ENCODE measurements at regions not wholly inside any gene's neighbourhood (a gene's known extent, or its start where the extent isn't known, plus 50 kb on each side); places are given as distances from the start of the nearest gene placed in this dataset.

DNA sequence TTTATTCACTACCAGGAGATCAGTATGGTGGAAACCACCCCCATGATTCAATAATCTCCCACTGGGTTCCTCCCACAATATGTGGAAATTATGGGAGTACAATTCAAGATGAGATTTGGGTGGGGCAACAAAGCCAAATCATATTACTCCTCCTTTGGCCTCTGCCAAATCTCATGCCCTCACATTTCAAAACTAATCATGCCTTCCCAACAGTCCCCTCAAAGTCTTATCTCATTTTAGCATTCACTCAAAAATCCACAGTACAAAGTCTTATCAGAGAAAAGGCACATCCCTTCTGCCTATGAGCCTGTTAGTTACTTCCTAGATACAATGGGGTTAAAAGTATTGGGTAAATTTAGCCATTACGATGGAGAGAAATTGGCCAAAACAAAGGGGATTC lies 989.5 kb upstream of the CNTNAP5 start:
- CTCF ChIA-PET = no interaction called here
- TF ChIP-seq, protein P1, sequence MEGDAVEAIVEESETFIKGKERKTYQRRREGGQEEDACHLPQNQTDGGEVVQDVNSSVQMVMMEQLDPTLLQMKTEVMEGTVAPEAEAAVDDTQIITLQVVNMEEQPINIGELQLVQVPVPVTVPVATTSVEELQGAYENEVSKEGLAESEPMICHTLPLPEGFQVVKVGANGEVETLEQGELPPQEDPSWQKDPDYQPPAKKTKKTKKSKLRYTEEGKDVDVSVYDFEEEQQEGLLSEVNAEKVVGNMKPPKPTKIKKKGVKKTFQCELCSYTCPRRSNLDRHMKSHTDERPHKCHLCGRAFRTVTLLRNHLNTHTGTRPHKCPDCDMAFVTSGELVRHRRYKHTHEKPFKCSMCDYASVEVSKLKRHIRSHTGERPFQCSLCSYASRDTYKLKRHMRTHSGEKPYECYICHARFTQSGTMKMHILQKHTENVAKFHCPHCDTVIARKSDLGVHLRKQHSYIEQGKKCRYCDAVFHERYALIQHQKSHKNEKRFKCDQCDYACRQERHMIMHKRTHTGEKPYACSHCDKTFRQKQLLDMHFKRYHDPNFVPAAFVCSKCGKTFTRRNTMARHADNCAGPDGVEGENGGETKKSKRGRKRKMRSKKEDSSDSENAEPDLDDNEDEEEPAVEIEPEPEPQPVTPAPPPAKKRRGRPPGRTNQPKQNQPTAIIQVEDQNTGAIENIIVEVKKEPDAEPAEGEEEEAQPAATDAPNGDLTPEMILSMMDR (IDR thresholded peaks at IDR 0.05; ENCODE audit: control extremely low read depth, extremely low read depth, low read depth, missing control alignments) = no peak
- POLR2A ChIA-PET = no interaction called here
- DNase-seq (ENCODE audit: extremely low spot score) = no peak

DNA sequence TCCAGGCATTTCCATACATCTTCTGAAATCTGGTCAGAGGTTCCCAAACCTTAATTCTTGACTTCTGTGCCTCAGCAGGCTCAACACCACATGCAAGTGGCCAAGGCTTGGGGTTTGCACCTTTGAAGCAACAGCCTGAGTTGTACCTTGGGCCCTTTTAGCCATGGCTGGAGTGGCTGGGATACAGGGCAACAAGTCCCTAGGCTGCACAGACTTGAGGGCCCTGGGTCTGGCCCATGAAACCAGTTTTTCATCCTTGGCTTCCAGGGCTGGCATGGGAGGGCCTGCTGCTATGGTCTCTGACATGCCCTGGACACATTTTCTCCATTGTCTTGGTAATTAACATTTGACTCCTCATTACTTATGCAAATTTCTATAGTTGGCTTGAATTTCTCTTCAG lies 988.8 kb upstream of the CNTNAP5 start:
- TF ChIP-seq, protein P1 (IDR thresholded peaks at IDR 0.05; ENCODE audit: control extremely low read depth, extremely low read depth, low read depth, missing control alignments) = no peak
- no peak for DNase-seq (ENCODE audit: extremely low spot score)
- POLR2A ChIA-PET = no interaction called here
- CTCF ChIA-PET = no interaction called here

DNA sequence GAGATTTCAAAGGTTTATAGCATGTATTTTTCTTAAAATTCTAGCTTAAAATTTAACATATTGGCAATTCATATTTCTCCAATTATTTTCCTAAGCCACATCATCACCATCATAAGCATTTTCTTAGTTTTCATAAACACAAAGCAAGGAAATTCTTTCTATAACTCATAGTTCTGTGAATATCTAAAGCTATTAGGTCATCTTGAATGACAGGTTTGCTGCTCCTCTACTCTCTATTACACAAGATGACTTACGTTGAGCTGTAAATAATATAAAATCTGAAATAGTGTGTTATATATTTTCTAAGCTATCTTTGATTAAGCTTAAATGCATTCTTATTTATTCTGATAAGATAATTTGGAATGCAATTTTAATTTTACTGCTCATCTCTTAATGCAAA lies 984.6 kb upstream of the CNTNAP5 start:
- DNase-seq (ENCODE audit: extremely low spot score) = no peak
- TF ChIP-seq, protein P1 (IDR thresholded peaks at IDR 0.05; ENCODE audit: control extremely low read depth, extremely low read depth, low read depth, missing control alignments) = no peak
- ChIA-PET POLR2A (no interaction called here), CTCF (no interaction called here)

DNA sequence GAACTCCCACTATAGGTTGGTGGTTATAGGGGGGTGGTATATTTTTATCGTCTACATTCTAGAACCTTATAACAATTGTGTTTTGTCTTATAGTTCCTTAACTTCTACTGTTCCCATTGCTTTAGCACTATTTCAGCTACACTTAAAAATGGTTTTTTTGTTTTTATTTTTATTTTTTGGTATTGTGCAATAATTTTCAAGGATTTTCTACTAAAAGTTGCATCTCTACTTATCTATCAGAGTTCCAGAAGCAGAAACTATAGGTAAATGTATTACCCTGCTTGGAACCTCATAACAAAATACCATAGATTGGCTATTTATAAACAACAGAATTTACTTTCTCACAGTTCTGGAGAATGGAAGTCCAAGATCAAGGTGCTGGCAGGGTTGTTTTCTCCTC lies 981.6 kb upstream of the CNTNAP5 start:
- CTCF ChIA-PET = no interaction called here
- TF ChIP-seq, protein P1 (IDR thresholded peaks at IDR 0.05; ENCODE audit: control extremely low read depth, extremely low read depth, low read depth, missing control alignments) = no peak

DNA sequence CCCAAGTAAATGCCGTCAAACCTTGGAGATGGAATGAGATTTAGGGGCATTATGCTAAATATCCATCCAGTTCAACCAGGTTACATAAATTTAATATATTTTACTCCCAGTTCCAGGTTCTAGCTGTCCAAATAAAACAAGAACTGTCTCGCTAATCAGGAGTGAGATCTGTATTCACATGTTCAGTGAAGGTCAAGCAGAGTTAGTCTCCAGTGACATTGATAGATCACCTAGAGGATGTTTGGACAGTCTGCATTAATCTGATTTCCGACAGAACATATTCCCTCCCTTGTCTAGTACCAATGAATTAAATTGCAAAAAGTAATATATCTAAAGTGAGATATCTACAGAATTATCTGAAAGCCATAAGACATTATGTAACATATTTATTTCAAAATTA lies 979.4 kb upstream of the CNTNAP5 start:
- TF ChIP-seq, protein P1 (IDR thresholded peaks at IDR 0.05; ENCODE audit: control extremely low read depth, extremely low read depth, low read depth, missing control alignments) = no peak
- ChIA-PET POLR2A (no interaction called here), CTCF (no interaction called here)
- no peak for DNase-seq (ENCODE audit: extremely low spot score)

More for the DNA sequence above, 981.6 kb upstream of the CNTNAP5 start:
- POLR2A ChIA-PET = no interaction called here
- DNase-seq (ENCODE audit: extremely low spot score) = no peak

DNA sequence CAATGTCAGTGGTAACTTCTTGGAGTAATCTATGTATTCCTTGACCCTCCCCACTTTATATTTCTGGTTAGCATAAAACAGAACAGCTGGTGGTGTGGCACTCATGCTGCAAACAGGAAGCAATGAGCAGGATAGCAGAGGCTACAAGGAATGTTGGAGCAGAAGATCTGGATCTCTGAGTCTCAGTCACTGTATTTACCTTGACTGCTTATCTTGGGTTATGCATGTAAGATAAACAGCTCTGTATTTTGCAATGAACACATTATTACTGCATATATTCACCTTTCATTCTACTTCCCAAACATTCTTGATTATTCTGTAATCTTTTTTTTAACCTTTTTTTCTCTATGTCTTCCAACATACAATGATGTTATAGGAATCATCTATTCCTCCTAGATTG lies 977.9 kb upstream of the CNTNAP5 start:
- TF ChIP-seq, protein P1 (IDR thresholded peaks at IDR 0.05; ENCODE audit: control extremely low read depth, extremely low read depth, low read depth, missing control alignments) = no peak
- DNase-seq (ENCODE audit: extremely low spot score) = no peak
- ChIA-PET CTCF (no interaction called here), POLR2A (no interaction called here)

DNA sequence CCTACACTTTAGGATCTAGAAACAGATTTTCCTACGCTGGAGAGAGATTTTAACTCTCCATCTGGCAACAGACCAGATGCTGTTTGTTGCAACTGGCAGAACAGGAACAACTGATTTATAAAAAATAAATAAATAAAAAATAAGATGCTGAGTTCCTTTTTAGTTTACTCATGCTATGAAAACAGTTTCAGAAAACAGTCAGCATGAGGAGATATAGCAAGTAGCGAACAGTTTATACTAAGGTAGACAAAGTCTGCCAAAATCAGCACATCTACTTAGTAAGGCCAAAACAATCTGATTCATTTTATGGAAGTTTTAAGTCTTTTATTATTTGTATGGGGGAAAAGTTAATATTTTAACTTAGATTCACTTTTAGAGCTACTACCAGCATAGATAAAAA lies 974.0 kb upstream of the CNTNAP5 start:
- CTCF ChIA-PET = no interaction called here
- TF ChIP-seq, protein P1 (IDR thresholded peaks at IDR 0.05; ENCODE audit: control extremely low read depth, extremely low read depth, low read depth, missing control alignments) = no peak
- POLR2A ChIA-PET = no interaction called here
- no peak for DNase-seq (ENCODE audit: extremely low spot score)

Data from GM10248 (cell line).